HEK293 (cell line): ENCODE measurements at regions not wholly inside any gene's neighbourhood (a gene's known extent, or its start where the extent isn't known, plus 50 kb on each side); places are given as distances from the start of the nearest gene placed in this dataset.

Experiments used
- CTCF ChIA-PET: fragments of 350-600 bp; formaldehyde crosslinking; extraction: SDS; loops from one replicate; lab custom pipeline; 2021; ENCODE audit warnings: antibody characterized with exemption; lab: Yijun Ruan, JAX
- POLR2A ChIA-PET: fragments of 300-600 bp; formaldehyde crosslinking; extraction: SDS; loops from one replicate; lab custom pipeline; 2020; ENCODE audit warnings: antibody characterized with exemption, inconsistent platforms; lab: Yijun Ruan, JAX
- H3K27ac ChIP-seq: fragments of 200-500 bp; sonication (Bioruptor generic); 2 replicates; pipeline ENCODE4 v1.5.1; 2014; ENCODE audit warnings: low read depth, low read length, control low read depth, inconsistent platforms; ENCODE audit errors: extremely low read depth
- H3K36me3 ChIP-seq, 2 experiments: fragments of 200-500 bp in 1 of 2; sonication (Bioruptor generic) in 1 of 2; 1 replicate in 1 of 2; 2 replicates in 1 of 2; pipeline ENCODE4 v1.5.1; 2014 to 2017; ENCODE audit warnings: inconsistent platforms in 2 of 2, low read length in 2 of 2; ENCODE audit not compliant: control insufficient read depth in 2 of 2, insufficient read depth in 1 of 2
- H3K4me1 ChIP-seq: fragments of 200-500 bp; sonication (Bioruptor generic); 2 replicates; pipeline ENCODE4 v1.5.1; 2014; ENCODE audit warnings: mild to moderate bottlenecking, low read length, inconsistent platforms; ENCODE audit not compliant: control insufficient read depth, insufficient read depth
- H3K4me3 ChIP-seq: 2 replicates; pipeline ENCODE4 v1.5.1; 2011; ENCODE audit warnings: low read depth, mild to moderate bottlenecking, control low read depth, low read length, moderate library complexity
- H3K9me3 ChIP-seq: fragments of 200-500 bp; sonication (Bioruptor generic); 2 replicates; pipeline ENCODE4 v1.5.1; 2014; ENCODE audit warnings: low read depth, low read length, inconsistent platforms; ENCODE audit not compliant: control insufficient read depth, insufficient read depth
- CTCF ChIP-seq: fragments of 450-650 bp; formaldehyde crosslinking; IDR thresholded peaks from 2 replicates; pipeline ENCODE4 v1.5.1; 2016; ENCODE audit warnings: missing biosample characterization, missing genetic modification characterization
- GFI1B ChIP-seq: fragments of 450-650 bp; formaldehyde crosslinking; IDR thresholded peaks from 2 replicates; pipeline ENCODE4 v1.5.1; 2016; ENCODE audit warnings: missing biosample characterization, missing genetic modification characterization
- MYNN ChIP-seq: fragments of 450-650 bp; formaldehyde crosslinking; IDR thresholded peaks from 2 replicates; pipeline ENCODE4 v1.5.1; 2016; ENCODE audit warnings: missing biosample characterization, missing genetic modification characterization, borderline replicate concordance
- YY2 ChIP-seq: fragments of 450-650 bp; formaldehyde crosslinking; IDR thresholded peaks from 2 replicates; pipeline ENCODE4 v1.5.1; 2016; ENCODE audit warnings: missing biosample characterization, missing genetic modification characterization
- ZBTB11 ChIP-seq: fragments of 450-650 bp; formaldehyde crosslinking; conservative IDR thresholded peaks from 2 replicates; pipeline ENCODE4 v1.5.1; 2016; ENCODE audit warnings: low read depth, missing biosample characterization, missing genetic modification characterization
- ZNF112 ChIP-seq: fragments of 450-650 bp; formaldehyde crosslinking; IDR thresholded peaks from 2 replicates; pipeline ENCODE4 v1.5.0; 2017; ENCODE audit warnings: missing biosample characterization, missing genetic modification characterization
- ZNF138 ChIP-seq: fragments of 450-650 bp; formaldehyde crosslinking; IDR thresholded peaks from 2 replicates; pipeline ENCODE4 v1.5.1; 2016; ENCODE audit warnings: missing biosample characterization, missing genetic modification characterization, borderline replicate concordance
- ZNF157 ChIP-seq: fragments of 450-650 bp; formaldehyde crosslinking; IDR thresholded peaks from 2 replicates; pipeline ENCODE4 v1.5.1; 2016; ENCODE audit warnings: missing biosample characterization, missing genetic modification characterization
- ZNF16 ChIP-seq: fragments of 450-650 bp; formaldehyde crosslinking; IDR thresholded peaks from 2 replicates; pipeline ENCODE4 v1.5.1; 2016; ENCODE audit warnings: low read depth, missing biosample characterization, missing genetic modification characterization
- ZNF18 ChIP-seq: fragments of 450-650 bp; formaldehyde crosslinking; IDR thresholded peaks from 2 replicates; pipeline ENCODE4 v1.5.1; 2016; ENCODE audit warnings: missing biosample characterization, missing genetic modification characterization
- ZNF23 ChIP-seq: fragments of 450-650 bp; formaldehyde crosslinking; IDR thresholded peaks from 2 replicates; pipeline ENCODE4 v1.5.1; 2016; ENCODE audit warnings: missing biosample characterization, missing genetic modification characterization, borderline replicate concordance
- ZNF24 ChIP-seq: fragments of 450-650 bp; formaldehyde crosslinking; IDR thresholded peaks from 2 replicates; pipeline ENCODE4 v1.5.1; 2016; ENCODE audit warnings: missing biosample characterization, missing genetic modification characterization
- ZNF280C ChIP-seq: fragments of 450-650 bp; formaldehyde crosslinking; IDR thresholded peaks from 2 replicates; pipeline ENCODE4 v1.5.1; 2016; ENCODE audit warnings: missing biosample characterization, missing genetic modification characterization
- ZNF341 ChIP-seq: fragments of 450-650 bp; formaldehyde crosslinking; IDR thresholded peaks from 2 replicates; pipeline ENCODE4; 2016; ENCODE audit warnings: low read depth, missing biosample characterization, missing genetic modification characterization
- ZNF37A ChIP-seq: fragments of 450-650 bp; IDR thresholded peaks from 2 replicates; pipeline ENCODE4 v1.5.1; 2018; ENCODE audit warnings: missing biosample characterization, missing genetic modification characterization
- ZNF433 ChIP-seq: fragments of 450-650 bp; formaldehyde crosslinking; IDR thresholded peaks from 2 replicates; pipeline ENCODE4 v1.5.1; 2016; ENCODE audit warnings: missing biosample characterization, missing genetic modification characterization, low read depth
- ZNF48 ChIP-seq: fragments of 450-650 bp; formaldehyde crosslinking; IDR thresholded peaks from 2 replicates; pipeline ENCODE4 v1.5.1; 2016; ENCODE audit warnings: missing biosample characterization, missing genetic modification characterization
- ZNF501 ChIP-seq: fragments of 450-650 bp; formaldehyde crosslinking; IDR thresholded peaks from 2 replicates; pipeline ENCODE4 v1.5.1; 2016; ENCODE audit warnings: missing biosample characterization, missing genetic modification characterization
- ZNF521 ChIP-seq: fragments of 450-650 bp; formaldehyde crosslinking; IDR thresholded peaks from 2 replicates; pipeline ENCODE4 v1.5.1; 2017; ENCODE audit warnings: missing biosample characterization, mild to moderate bottlenecking, missing genetic modification characterization
- ZNF530 ChIP-seq: fragments of 450-650 bp; formaldehyde crosslinking; IDR thresholded peaks from 2 replicates; pipeline ENCODE4 v1.5.1; 2016; ENCODE audit warnings: low read depth, missing biosample characterization, missing genetic modification characterization
- ZNF544 ChIP-seq: fragments of 450-650 bp; formaldehyde crosslinking; IDR thresholded peaks from 2 replicates; pipeline ENCODE4 v1.5.0; 2017; ENCODE audit warnings: missing biosample characterization, missing genetic modification characterization
- ZNF571 ChIP-seq: fragments of 450-650 bp; formaldehyde crosslinking; IDR thresholded peaks from 2 replicates; pipeline ENCODE4 v1.5.0; 2017; ENCODE audit warnings: missing biosample characterization, missing genetic modification characterization
- ZNF639 ChIP-seq: fragments of 450-650 bp; formaldehyde crosslinking; IDR thresholded peaks from 2 replicates; pipeline ENCODE4 v1.5.1; 2016; ENCODE audit warnings: missing biosample characterization, missing genetic modification characterization
- ZNF654 ChIP-seq: fragments of 450-650 bp; formaldehyde crosslinking; IDR thresholded peaks from 2 replicates; pipeline ENCODE4 v1.5.1; 2016; ENCODE audit warnings: low read depth, missing biosample characterization, missing genetic modification characterization
- ZNF843 ChIP-seq: fragments of 450-650 bp; formaldehyde crosslinking; IDR thresholded peaks from 2 replicates; pipeline ENCODE4 v1.5.1; 2016; ENCODE audit warnings: missing biosample characterization, missing genetic modification characterization
- ZSCAN4 ChIP-seq: fragments of 450-650 bp; formaldehyde crosslinking; IDR thresholded peaks from 2 replicates; pipeline ENCODE4 v1.5.1; 2017; ENCODE audit warnings: missing biosample characterization, missing genetic modification characterization

GRCh38 chr22:34781681-34782080 is 284.3 kb upstream of the ISX start:
- Histone ChIP-seq H3K36me3 (no peaks in the 10 kb centered on the region), H3K27ac (no peak overlapping the region)
- TF ChIP-seq ZNF501 (tag by site-specific recombination) (no peak), ZNF112 (tag by site-specific recombination) (no peak), ZNF23 (tag by site-specific recombination) (no peak), ZNF654 (no peak), ZNF280C (tag by site-specific recombination) (no peak), GFI1B (tag by site-specific recombination) (no peak), ZNF843 (tag by site-specific recombination) (no peak), MYNN (tag by site-specific recombination) (no peak), ZNF157 (tag by site-specific recombination) (no peak), ZNF48 (tag by site-specific recombination) (no peak), ZNF530 (tag by site-specific recombination) (no peak), ZNF24 (tag by site-specific recombination) (no peak), ZSCAN4 (tag by site-specific recombination) (no peak), YY2 (tag by site-specific recombination) (no peak), ZBTB11 (no peak), ZNF16 (no peak)
- TF ChIP-seq, all 188 proteins: peak for 0
- ChIA-PET CTCF (interaction anchor here (0.7 kb wide), 1 partner anchor 63 kb away, joined by 4 read pairs; no protein-coding TSS in a partner anchor), POLR2A (no interaction called here)
- no peaks in the 10 kb centered on the region for H3K4me1 ChIP-seq
- no peaks in the 10 kb centered on the region for H3K9me3 ChIP-seq
- H3K4me3 ChIP-seq: no peak overlapping the region

- ChIA-PET CTCF (no interaction called here), POLR2A (no interaction called here)
- no peaks in the 10 kb centered on the region for H3K36me3 ChIP-seq
- no peak for TF ChIP-seq ZNF18
- TF ChIP-seq ZNF341 (tag by site-specific recombination): no peak
- TF ChIP-seq ZNF571 (tag by site-specific recombination): no peak
- TF ChIP-seq ZNF37A (tag by site-specific recombination): no peak
- no peak for TF ChIP-seq ZNF521
- no peak for TF ChIP-seq ZNF433
- TF ChIP-seq ZNF544: no peak
- no peak for TF ChIP-seq ZNF639 (tag by site-specific recombination)
- no peak for TF ChIP-seq ZNF138
- no peak for TF ChIP-seq CTCF (tag by site-specific recombination)
These were observed 282.5 kb upstream of the ISX start for GRCh38 chr22:34783436-34783835.

More at GRCh38 chr22:34783436-34783835, 282.5 kb upstream of the ISX start:
- H3K9me3 ChIP-seq: no peaks in the 10 kb centered on the region
- H3K27ac ChIP-seq: no peak overlapping the region
- H3K4me3 ChIP-seq: no peak overlapping the region
- H3K4me1 ChIP-seq: no peaks in the 10 kb centered on the region
